SU-DHL-6 (cell line): ENCODE measurements at regions not wholly inside any gene's neighbourhood (a gene's known extent, or its start where the extent isn't known, plus 50 kb on each side); places are given as distances from the start of the nearest gene placed in this dataset.

ENCODE experiments used
- H2AFZ ChIP-seq: fragments of 200-600 bp; sonication (generic); 2 replicates; pipeline ENCODE4 v1.6.1; 2014; ENCODE audit warnings: low read depth, mild to moderate bottlenecking, moderate library complexity, mixed read lengths, antibody characterized with exemption, low read length; ENCODE audit not compliant: severe bottlenecking
- H3F3A ChIP-seq: fragments of 200-600 bp; shearing (Covaris generic); 2 replicates; pipeline ENCODE4 v1.6.0; 2016; ENCODE audit warnings: antibody characterized with exemption, mild to moderate bottlenecking; ENCODE audit not compliant: insufficient read depth
- H3K27ac ChIP-seq: fragments of 200-600 bp; sonication (generic); 2 replicates; pipeline ENCODE4 v1.5.1; 2016; ENCODE audit warnings: low read depth, mild to moderate bottlenecking, low read length, moderate library complexity, mixed read lengths
- H3K27me3 ChIP-seq: fragments of 200-600 bp; sonication (generic), shearing (Covaris generic); 2 replicates; pipeline ENCODE4 v1.6.0; 2014; ENCODE audit warnings: mild to moderate bottlenecking, low read length
- H3K36me3 ChIP-seq: fragments of 200-600 bp; sonication (generic); 2 replicates; pipeline ENCODE4 v1.6.1; 2014; ENCODE audit warnings: mild to moderate bottlenecking, low read length, mixed read lengths
- H3K4me2 ChIP-seq: fragments of 300-600, 200-600 bp; shearing (Covaris generic), sonication (generic); 2 replicates; pipeline ENCODE4 v1.6.0; 2014; ENCODE audit warnings: low read length, low read depth, mild to moderate bottlenecking; ENCODE audit not compliant: poor library complexity, severe bottlenecking
- H3K4me3 ChIP-seq: fragments of 200-600 bp; sonication (generic); 2 replicates; pipeline ENCODE4 v1.5.1; 2014; ENCODE audit warnings: antibody characterized with exemption, low read length, mild to moderate bottlenecking, mixed read lengths; ENCODE audit not compliant: insufficient read depth, poor library complexity, severe bottlenecking
- H3K79me2 ChIP-seq: fragments of 200-600 bp; sonication (generic); 2 replicates; pipeline ENCODE4 v1.6.1; 2014; ENCODE audit warnings: mild to moderate bottlenecking, low read length, moderate library complexity; ENCODE audit not compliant: insufficient read depth
- H3K9ac ChIP-seq: fragments of 200-600 bp; sonication (generic); 2 replicates; pipeline ENCODE4 v1.7.0; 2014; ENCODE audit warnings: mild to moderate bottlenecking, low read length
- H3K9me2 ChIP-seq: fragments of 200-600 bp; sonication (generic); replicated peaks from 2 replicates; pipeline ENCODE4 v1.6.1; 2014; ENCODE audit warnings: low read length; ENCODE audit not compliant: insufficient read depth
- H3K9me3 ChIP-seq: fragments of 200-600 bp; sonication (generic); 2 replicates; pipeline ENCODE4 v1.6.1; 2014; ENCODE audit warnings: low read length, mixed read lengths; ENCODE audit not compliant: insufficient read depth
- H4K20me1 ChIP-seq: fragments of 200-600 bp; sonication (generic); 2 replicates; pipeline ENCODE4 v1.6.1; 2014; ENCODE audit warnings: low read depth, mild to moderate bottlenecking, antibody characterized with exemption, low read length, moderate library complexity, mixed read lengths
- EZH2phosphoT487 ChIP-seq: fragments of 200-600 bp; sonication (generic), shearing (Covaris generic); conservative IDR thresholded peaks from 2 replicates; pipeline ENCODE4 v1.6.1; 2018; ENCODE audit warnings: mild to moderate bottlenecking, antibody characterized with exemption, low read length, moderate library complexity, mixed read lengths
- TF ChIP-seq, protein P1 (sequence below): fragments of 200-600 bp; sonication (generic); IDR thresholded peaks from one replicate; pipeline ENCODE4 v1.5.1; 2017; ENCODE audit warnings: antibody characterized with exemption, mild to moderate bottlenecking, low read length, moderate library complexity; ENCODE audit not compliant: insufficient read depth, poor library complexity, severe bottlenecking

DNA sequence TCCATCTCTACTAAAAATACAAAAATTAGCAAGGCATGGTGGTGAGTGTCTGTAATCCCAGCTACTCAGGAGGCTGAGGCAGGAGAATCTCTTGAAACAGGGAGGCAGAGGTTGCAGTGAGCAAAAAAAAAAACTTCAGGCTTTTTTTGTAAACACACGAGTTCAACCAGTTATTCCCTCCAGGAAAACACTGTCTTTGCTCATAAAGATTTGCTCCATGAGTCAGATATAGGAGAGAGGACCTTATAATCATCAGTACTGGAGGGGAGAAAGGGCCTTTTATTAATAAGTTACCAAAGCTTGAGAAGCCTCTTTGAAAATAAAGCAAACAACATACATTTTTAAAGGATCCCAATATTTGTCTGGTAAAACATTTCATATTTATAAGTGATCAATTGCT is 110.7 kb downstream of the EFNB2 start:
- Histone ChIP-seq H3K4me3 (no peak overlapping the region), H3F3A (no peaks in the 10 kb centered on the region), H4K20me1 (no peaks in the 10 kb centered on the region), H3K79me2 (no peaks in the 10 kb centered on the region), H3K9me3 (no peaks in the 10 kb centered on the region), H3K36me3 (no peaks in the 10 kb centered on the region), H3K9me2 (no peaks in the 10 kb centered on the region), H3K9ac (no peak overlapping the region), H3K27ac (no peak overlapping the region), H2AFZ (no peak overlapping the region), H3K27me3 (no peaks in the 10 kb centered on the region), H3K4me2 (no peak overlapping the region)
- no peak for TF ChIP-seq EZH2phosphoT487
- TF ChIP-seq, protein P1, sequence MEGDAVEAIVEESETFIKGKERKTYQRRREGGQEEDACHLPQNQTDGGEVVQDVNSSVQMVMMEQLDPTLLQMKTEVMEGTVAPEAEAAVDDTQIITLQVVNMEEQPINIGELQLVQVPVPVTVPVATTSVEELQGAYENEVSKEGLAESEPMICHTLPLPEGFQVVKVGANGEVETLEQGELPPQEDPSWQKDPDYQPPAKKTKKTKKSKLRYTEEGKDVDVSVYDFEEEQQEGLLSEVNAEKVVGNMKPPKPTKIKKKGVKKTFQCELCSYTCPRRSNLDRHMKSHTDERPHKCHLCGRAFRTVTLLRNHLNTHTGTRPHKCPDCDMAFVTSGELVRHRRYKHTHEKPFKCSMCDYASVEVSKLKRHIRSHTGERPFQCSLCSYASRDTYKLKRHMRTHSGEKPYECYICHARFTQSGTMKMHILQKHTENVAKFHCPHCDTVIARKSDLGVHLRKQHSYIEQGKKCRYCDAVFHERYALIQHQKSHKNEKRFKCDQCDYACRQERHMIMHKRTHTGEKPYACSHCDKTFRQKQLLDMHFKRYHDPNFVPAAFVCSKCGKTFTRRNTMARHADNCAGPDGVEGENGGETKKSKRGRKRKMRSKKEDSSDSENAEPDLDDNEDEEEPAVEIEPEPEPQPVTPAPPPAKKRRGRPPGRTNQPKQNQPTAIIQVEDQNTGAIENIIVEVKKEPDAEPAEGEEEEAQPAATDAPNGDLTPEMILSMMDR = no peak

DNA sequence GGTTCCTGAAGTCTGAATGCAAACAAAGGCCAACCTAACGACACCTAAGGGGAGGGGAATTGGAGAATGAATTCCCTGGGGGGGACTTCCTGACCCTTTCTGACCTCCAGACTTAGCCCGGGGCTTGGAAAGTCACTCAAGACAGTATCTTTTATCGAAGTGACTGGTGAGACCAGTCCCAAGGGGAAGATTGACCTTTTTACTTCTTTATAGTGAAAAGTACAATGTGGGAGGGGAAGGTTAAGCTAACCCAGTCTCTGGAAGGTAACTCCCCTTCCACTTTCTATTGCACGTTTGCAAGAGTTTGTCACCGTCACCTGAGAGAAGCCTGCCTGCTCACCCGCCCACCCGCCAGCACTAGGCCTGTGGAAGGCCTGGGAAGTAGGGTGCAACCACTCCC is 111.9 kb downstream of the EFNB2 start:
- H3K27ac ChIP-seq = no peak overlapping the region
- H3K27me3 ChIP-seq = no peaks in the 10 kb centered on the region
- H2AFZ ChIP-seq = no peak overlapping the region
- H3K4me2 ChIP-seq = no peak overlapping the region
- H3K36me3 ChIP-seq = no peaks in the 10 kb centered on the region
- no peaks in the 10 kb centered on the region for H3K79me2 ChIP-seq
- no peaks in the 10 kb centered on the region for H4K20me1 ChIP-seq
- H3K9ac ChIP-seq = no peak overlapping the region
- no peaks in the 10 kb centered on the region for H3K9me2 ChIP-seq
- H3K9me3 ChIP-seq = no peaks in the 10 kb centered on the region
- no peak for TF ChIP-seq EZH2phosphoT487
- TF ChIP-seq, protein P1 = no peak
- no peak overlapping the region for H3K4me3 ChIP-seq
- no peaks in the 10 kb centered on the region for H3F3A ChIP-seq

DNA sequence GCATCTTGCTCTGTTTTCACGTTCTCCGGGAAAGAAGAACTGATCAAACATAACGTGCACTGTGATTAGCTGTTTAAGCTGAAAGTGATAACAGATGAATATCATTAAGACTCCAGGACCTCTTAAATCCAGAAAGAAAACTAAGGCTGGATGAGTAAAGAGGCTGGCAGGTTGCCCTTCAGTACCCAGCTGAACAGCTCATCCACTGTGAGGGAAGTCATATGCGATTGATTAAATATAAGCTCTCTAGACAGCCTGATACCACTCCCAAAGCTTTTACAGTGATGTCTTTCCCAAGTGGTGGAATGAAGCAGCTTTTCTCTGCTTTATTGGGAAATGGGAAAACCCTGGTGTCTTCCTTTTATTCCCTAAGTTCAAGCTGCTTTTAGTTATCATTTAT is 116.9 kb downstream of the EFNB2 start:
- H3K79me2 ChIP-seq = no peaks in the 10 kb centered on the region
- H3K4me2 ChIP-seq = no peak overlapping the region
- H3K36me3 ChIP-seq = no peaks in the 10 kb centered on the region
- H3K9ac ChIP-seq = no peak overlapping the region
- no peaks in the 10 kb centered on the region for H3F3A ChIP-seq
- no peaks in the 10 kb centered on the region for H3K9me2 ChIP-seq
- H3K27ac ChIP-seq = no peak overlapping the region
- H2AFZ ChIP-seq = no peak overlapping the region
- TF ChIP-seq EZH2phosphoT487 = no peak
- TF ChIP-seq, protein P1 = no peak
- no peaks in the 10 kb centered on the region for H3K27me3 ChIP-seq
- no peak overlapping the region for H3K4me3 ChIP-seq
- H4K20me1 ChIP-seq = no peaks in the 10 kb centered on the region
- no peaks in the 10 kb centered on the region for H3K9me3 ChIP-seq
